HG03469 (cell line): ENCODE measurements at regions not wholly inside any gene's neighbourhood (a gene's known extent, or its start where the extent isn't known, plus 50 kb on each side); places are given as distances from the start of the nearest gene placed in this dataset.

Source experiments
- ATAC-seq: cut with Tn5 transposase; IDR thresholded peaks from one replicate; pipeline ENCODE4 v1.9.1; 2021; ENCODE audit warnings: mild to moderate bottlenecking, moderate library complexity, moderate number of reproducible peaks; ENCODE audit not compliant: unreplicated experiment

- no peak for ATAC-seq
Observed at GRCh38 chr6:137772541-137773250, 94.4 kb upstream of the TNFAIP3 start.

- ATAC-seq = no peak
Observed at GRCh38 chr6:137775227-137775626, 91.8 kb upstream of the TNFAIP3 start.

- no peak for ATAC-seq
Observed at GRCh38 chr6:137775720-137776119, 91.3 kb upstream of the TNFAIP3 start.

DNA sequence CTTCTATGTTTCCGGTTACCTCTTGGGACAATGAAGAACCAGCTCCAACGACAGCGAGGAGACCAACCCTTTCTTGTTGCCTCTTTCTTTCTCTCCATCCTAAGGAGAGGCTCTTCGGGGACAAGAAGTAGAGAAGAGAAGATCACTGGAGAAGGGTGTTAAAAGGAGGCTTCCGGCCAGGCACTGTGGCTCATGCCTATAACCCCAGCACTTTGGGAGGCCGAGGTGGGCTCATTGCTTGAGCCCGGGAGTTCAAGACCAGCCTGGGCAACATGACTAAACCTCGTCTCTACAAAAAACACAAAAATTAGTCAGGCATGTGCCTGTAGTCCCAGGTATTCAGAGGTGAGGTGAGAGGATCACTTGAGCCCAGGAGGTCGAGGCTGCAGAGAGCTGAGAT is 90.8 kb upstream of the TNFAIP3 start:
- no peak for ATAC-seq

DNA sequence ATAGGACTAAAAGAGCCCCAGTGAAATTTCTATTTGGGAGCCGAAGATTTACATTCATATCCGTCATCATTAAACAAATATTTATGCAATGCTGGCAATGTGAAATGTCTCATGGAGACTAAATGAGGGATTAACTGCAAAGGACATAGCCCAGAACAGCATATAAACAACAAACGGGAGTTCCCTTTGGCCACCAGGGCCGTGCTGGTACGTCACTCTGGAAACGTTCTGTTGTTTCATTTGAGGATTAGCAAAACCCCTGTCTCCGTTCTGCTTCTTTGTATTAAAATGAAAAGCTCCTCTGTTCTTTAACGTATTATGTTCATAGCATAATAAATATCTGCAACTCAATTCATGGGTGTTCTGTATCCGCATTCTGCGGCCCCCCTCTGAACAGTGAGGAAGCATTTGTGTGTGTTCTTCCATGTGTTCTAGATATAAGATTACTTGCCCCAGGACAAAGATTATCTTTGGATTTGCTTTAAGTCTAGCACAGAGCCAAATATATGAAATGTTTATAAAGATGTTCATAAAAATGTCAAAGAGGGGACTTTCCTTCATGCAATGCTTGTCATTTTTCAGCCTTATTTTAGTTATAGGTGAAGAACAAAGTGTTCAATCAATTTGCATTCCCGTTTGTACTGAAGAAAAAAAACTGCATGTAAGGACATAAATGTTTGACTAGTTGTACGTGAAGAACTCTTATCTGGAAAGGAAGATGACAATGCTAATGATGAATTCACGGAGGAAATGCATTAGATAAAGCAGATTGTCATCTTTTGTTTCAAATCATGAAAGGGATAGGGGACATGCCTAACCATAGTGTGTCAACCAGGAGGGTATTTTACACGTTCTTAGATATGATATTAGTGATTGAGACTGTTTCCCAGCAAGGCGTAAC is 90.0 kb upstream of the TNFAIP3 start:
- ATAC-seq = no peak

DNA sequence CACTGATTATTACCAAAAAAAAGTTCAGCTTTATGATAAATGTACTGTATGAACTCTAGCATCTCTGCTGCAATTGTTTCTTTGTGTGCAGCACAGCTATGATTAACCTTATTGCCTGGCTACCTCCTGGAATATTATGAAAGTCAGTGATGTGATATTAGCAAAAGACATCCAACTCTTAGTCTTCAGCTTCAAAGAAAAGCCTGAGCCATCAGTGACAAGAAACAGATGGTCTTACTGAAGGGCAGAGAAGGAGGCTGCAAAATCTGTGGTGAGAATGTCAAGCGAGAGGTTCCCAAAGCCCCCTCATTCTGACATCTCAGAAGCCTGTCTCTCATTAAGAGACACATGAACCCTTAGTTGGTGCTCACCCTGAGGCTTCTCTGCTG is 89.4 kb upstream of the TNFAIP3 start:
- ATAC-seq = no peak

DNA sequence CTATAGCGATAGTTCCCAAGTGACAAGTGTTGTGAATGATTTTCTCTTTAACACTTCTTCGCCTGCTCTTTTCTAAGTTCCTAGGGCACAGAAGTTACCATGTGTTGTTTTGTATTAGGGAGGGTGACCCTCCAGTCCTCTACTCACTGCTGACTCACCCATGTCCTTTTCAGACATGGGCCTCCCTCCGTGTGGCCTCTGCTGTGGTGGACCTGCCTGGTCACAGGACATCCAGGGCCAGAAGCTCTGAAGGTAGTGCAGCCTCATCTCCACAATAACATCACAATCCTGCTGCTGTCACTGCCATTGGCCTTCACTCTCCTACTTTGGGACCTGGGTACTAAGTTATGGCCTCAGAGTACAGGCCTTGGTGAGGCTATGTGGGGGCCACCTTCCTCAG is 87.1 kb upstream of the TNFAIP3 start:
- no peak for ATAC-seq

GRCh38 chr6:137780447-137781034 is 86.5 kb upstream of the TNFAIP3 start:
- ATAC-seq = no peak

GRCh38 chr6:137781639-137782038 is 85.4 kb upstream of the TNFAIP3 start:
- no peak for ATAC-seq

- no peak for ATAC-seq
Observed at GRCh38 chr6:137782166-137783039, 84.7 kb upstream of the TNFAIP3 start.

GRCh38 chr6:137783710-137784109 is 83.3 kb upstream of the TNFAIP3 start:
- ATAC-seq = no peak

DNA sequence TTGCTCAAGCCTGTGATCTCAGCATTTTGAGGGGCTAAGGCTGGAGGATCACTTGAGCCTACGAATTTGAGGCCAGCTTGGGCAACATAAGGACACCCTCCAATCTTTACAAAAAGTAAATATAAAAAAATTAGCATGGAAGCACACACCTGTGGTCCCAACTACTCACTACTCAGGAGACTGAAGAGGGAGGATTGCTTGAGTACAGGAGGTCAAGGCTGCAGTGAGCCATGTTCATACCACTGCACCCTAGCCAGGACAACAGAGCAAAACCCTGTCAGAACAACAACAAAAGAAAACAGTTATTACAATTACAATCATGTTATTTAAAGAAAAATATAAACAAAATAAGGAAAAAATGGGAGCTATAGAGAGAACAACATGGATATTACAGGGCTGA is 82.5 kb upstream of the TNFAIP3 start:
- no peak for ATAC-seq

GRCh38 chr6:137787016-137787415 is 80.0 kb upstream of the TNFAIP3 start:
- ATAC-seq = no peak

DNA sequence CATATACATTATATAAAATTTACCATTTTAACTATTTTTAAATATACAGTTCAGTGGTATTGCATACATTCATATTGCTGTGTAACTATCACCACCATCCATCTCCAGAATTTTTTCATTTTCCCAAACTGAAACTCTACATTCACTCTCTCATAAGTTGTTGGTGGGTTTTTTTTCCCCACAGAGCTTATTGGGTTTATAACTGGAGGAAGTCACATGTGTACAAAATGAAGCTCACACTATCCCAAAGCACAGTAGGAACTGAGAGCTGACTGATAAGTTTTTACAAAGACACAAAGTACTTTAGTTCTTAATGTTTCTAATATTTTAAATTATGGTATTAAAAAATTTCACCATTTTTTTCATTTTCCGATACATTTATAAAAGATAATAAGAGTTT is 78.8 kb upstream of the TNFAIP3 start:
- no peak for ATAC-seq

DNA sequence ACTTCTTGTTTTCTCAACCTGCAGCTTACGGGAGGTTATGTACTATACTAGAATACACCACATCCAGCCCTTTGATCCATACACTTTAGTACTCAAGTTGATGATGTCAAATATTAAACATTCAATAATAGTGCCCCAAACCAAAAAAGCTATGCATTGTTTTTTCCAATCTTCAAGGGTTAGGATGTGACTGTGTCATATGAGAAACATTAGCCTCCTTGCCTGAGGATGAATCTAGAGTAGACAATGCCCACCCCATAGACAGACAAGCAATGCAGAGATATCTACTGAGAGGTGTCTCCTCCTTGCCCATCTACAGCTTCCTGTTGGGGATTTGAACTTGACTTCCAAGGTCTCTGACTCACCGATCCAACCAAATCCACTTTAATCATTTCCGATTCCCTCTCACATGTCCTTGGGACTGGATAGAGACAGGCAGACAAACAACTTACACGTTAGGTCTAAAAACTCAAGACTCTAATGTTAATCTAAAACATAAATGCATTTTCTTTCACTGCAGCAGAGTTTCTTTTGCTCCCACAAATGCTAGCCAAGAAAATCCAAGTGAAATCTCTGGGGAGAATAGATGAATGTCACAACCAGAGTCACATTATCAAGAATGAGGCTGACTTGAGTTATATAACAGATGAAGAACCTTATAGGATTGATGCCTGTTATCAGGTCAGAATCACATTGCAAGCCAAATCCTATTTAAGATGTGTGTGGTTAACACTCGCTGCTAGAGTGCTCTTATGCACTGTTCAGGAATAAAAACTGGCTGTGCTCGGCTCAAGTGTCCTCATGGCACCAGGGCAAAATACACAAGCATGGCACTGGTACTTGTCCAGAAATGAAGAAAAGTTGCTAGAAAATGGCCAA is 75.5 kb upstream of the TNFAIP3 start:
- ATAC-seq = no peak

DNA sequence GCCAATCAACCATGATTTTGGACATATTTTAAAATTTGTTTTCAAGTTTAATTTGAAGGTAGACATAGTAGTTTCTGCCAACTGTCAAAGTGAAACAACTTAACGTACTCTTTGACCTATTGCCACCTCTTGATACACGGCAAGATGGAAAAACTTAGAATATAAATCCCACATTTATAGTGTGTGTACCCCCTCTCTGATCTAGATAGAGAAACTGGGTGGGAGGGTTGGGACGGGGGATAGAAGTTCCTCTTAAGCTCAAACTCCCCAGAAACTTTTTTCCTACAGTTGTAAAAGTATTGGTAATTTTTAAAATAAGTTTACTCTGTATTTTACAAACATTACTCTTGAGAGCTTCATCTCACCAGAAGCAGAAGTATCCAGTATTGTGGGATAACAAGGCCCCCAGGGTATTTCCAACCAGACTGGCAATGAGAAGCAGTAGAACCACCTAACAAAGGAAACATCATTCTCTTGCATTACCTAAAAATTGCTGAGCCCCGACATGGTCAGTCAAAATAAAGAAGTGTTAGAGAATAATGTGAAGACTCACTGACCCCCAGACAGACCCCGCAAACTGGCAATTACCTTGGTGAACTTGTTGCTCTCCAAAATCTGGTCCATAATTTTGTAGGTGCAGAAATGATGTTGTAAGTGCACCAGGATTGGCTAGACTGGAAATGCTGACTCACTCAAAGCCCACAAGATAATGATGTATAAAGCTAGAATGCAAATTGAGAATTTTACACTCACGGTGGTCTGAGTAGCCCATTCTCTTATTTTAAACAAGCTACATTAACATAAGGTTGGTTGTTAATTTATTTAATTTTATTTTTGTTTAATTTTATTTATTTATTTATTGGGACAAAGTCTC is 74.7 kb upstream of the TNFAIP3 start:
- ATAC-seq = no peak

DNA sequence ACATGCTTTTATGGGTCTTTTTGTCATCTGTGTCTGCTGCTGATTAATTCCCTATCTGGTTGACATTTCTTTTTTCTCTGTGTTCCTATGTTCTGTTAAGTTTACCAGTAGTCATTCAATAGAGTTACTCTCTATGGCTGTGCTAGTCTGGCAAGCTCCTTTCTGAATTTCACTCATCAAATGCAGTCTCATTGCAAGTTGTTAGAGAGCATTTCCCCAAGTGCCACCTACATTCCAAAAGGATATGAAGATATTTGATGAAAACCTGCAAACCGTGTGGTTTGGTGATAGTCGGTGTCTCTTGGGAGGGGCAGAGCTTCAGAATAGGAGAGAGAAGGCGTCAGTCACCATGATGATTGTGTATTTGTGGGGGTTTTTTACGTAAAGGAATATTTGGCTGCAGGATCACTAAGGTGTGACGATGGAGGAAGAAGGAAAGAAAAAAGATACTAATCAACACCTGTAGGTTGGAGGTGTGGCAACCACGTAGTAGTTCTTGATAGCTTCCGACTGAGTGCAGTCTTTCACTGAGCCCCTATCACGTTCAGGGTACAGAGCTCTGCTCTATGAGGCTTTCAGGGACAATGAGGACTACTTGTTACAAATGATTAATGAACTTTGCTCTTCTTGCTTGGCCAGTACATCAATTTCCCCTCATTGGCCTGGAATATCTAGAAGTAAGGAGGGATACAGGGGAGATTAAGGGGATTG is 73.1 kb upstream of the TNFAIP3 start:
- ATAC-seq = no peak

GRCh38 chr6:137794516-137795201 is 72.4 kb upstream of the TNFAIP3 start:
- no peak for ATAC-seq
